ENCODE measurements at regions not wholly inside any gene's neighbourhood (a gene's known extent, or its start where the extent isn't known, plus 50 kb on each side); places are given as distances from the start of the nearest gene placed in this dataset.

GRCh38 chr12:81944886-81945285 lies 185.7 kb upstream of the PPFIA2 start:
- TF ChIP-seq SP1 (CRISPR knock-in tag; conservative IDR thresholded peaks at IDR 0.05) (no peak), TP53 (CRISPR knock-in tag; IDR thresholded peaks at IDR 0.05) (no peak), E2F4 (CRISPR knock-in tag; IDR thresholded peaks at IDR 0.05; ENCODE audit: borderline replicate concordance, low read depth) (no peak), FOXK1 (CRISPR knock-in tag; IDR thresholded peaks at IDR 0.05) (no peak), CTCF (IDR thresholded peaks at IDR 0.05) (no peak), ZNF232 (CRISPR knock-in tag; IDR thresholded peaks at IDR 0.05) (no peak), ZNF138 (CRISPR knock-in tag; conservative IDR thresholded peaks at IDR 0.05) (no peak), IRF2 (CRISPR knock-in tag; IDR thresholded peaks at IDR 0.05; ENCODE audit: borderline replicate concordance, low read depth) (no peak), MAX (CRISPR knock-in tag; IDR thresholded peaks at IDR 0.05) (no peak), ESRRA (CRISPR knock-in tag; IDR thresholded peaks at IDR 0.05; ENCODE audit: borderline replicate concordance) (no peak), ETV6 (CRISPR knock-in tag; IDR thresholded peaks at IDR 0.05) (no peak), OVOL2 (CRISPR knock-in tag; IDR thresholded peaks at IDR 0.05; ENCODE audit: borderline replicate concordance) (no peak), USF2 (CRISPR knock-in tag; IDR thresholded peaks at IDR 0.05) (no peak)
